ENCODE measurements at regions not wholly inside any gene's neighbourhood (a gene's known extent, or its start where the extent isn't known, plus 50 kb on each side); places are given as distances from the start of the nearest gene placed in this dataset.

DNA sequence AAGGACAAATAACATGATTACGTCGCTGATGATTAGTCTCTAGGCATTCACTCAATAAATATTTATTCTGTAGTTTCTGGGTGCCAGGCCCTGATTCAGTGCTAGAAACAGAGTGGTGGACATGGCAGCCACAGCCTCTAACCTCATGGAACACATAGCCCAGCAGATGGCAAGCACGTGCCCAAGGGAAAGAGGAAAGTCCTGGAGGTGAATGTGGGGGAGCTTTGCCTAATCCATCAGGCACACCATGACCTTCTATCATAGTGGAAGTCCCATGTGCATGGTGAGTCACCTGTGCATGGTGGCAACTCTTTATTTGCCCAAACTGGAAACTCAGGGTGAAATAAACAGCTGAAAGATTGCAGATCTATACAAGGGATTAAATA, 143.0 kb upstream of the TNFAIP3 start:
- Histone ChIP-seq H3K27ac (replicated peaks) (no peak overlapping the region), H3K27me3 (ENCODE audit: insufficient read depth, poor library complexity, severe bottlenecking) (no peaks in the 10 kb centered on the region), H3K4me3 (replicated peaks; ENCODE audit: insufficient read depth, low read length) (no peak overlapping the region)
- TF ChIP-seq POLR2AphosphoS5 (IDR thresholded peaks at IDR 0.05; ENCODE audit: low read depth) (no peak), SPI1 (IDR thresholded peaks at IDR 0.05; ENCODE audit: borderline replicate concordance, low read depth) (no peak), GABPA (IDR thresholded peaks at IDR 0.05; ENCODE audit: low read depth) (no peak)
- TF ChIP-seq, protein P1, sequence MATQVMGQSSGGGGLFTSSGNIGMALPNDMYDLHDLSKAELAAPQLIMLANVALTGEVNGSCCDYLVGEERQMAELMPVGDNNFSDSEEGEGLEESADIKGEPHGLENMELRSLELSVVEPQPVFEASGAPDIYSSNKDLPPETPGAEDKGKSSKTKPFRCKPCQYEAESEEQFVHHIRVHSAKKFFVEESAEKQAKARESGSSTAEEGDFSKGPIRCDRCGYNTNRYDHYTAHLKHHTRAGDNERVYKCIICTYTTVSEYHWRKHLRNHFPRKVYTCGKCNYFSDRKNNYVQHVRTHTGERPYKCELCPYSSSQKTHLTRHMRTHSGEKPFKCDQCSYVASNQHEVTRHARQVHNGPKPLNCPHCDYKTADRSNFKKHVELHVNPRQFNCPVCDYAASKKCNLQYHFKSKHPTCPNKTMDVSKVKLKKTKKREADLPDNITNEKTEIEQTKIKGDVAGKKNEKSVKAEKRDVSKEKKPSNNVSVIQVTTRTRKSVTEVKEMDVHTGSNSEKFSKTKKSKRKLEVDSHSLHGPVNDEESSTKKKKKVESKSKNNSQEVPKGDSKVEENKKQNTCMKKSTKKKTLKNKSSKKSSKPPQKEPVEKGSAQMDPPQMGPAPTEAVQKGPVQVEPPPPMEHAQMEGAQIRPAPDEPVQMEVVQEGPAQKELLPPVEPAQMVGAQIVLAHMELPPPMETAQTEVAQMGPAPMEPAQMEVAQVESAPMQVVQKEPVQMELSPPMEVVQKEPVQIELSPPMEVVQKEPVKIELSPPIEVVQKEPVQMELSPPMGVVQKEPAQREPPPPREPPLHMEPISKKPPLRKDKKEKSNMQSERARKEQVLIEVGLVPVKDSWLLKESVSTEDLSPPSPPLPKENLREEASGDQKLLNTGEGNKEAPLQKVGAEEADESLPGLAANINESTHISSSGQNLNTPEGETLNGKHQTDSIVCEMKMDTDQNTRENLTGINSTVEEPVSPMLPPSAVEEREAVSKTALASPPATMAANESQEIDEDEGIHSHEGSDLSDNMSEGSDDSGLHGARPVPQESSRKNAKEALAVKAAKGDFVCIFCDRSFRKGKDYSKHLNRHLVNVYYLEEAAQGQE (IDR thresholded peaks at IDR 0.05; ENCODE audit: insufficient replicate concordance, low read depth): no peak
- TF ChIP-seq, protein P2, sequence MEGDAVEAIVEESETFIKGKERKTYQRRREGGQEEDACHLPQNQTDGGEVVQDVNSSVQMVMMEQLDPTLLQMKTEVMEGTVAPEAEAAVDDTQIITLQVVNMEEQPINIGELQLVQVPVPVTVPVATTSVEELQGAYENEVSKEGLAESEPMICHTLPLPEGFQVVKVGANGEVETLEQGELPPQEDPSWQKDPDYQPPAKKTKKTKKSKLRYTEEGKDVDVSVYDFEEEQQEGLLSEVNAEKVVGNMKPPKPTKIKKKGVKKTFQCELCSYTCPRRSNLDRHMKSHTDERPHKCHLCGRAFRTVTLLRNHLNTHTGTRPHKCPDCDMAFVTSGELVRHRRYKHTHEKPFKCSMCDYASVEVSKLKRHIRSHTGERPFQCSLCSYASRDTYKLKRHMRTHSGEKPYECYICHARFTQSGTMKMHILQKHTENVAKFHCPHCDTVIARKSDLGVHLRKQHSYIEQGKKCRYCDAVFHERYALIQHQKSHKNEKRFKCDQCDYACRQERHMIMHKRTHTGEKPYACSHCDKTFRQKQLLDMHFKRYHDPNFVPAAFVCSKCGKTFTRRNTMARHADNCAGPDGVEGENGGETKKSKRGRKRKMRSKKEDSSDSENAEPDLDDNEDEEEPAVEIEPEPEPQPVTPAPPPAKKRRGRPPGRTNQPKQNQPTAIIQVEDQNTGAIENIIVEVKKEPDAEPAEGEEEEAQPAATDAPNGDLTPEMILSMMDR (IDR thresholded peaks at IDR 0.05; ENCODE audit: insufficient read depth, low read length): no peak
- no peak for DNase-seq (ENCODE audit: low read depth in 1 of 2, low spot score in 1 of 2)

DNA sequence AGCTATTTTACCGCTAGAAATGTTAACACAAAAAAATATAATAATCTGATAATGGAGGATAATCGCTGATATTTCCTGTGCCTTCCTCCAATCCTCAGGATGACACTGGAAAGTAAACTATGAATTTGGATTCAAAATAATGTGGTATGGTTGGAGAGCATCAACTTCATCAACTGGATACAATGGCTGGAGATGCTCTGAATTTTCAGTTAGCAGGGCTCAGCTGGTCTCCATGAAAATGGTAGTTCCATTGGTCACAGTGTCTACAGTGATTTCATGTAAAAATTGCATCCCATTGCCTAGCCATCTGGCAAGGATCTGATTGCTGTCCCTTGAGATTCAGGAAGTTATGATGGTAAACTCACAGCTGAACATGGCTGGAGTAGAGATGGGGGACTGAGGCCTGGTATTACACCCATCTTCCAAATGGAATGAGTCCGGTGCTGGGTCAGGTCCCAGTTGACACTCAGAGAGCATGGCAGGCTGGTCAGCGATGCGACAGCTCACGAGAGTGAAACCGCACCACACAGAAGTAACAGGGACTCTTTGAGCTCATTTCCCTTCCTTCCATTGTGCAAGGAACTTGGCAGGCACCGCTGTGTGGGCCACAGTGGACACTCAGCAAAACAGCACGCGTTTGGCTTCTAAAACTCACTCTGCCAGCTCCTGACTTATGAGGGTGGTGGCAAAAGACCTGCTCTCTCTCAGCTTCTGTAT, 142.4 kb upstream of the TNFAIP3 start:
- DNase-seq (ENCODE audit: low read depth in 1 of 2, low spot score in 1 of 2): no peak
- Histone ChIP-seq H3K27ac (replicated peaks) (no peak overlapping the region), H3K27me3 (ENCODE audit: insufficient read depth, poor library complexity, severe bottlenecking) (no peaks in the 10 kb centered on the region), H3K4me3 (replicated peaks; ENCODE audit: insufficient read depth, low read length) (no peak overlapping the region)
- TF ChIP-seq, protein P1 (IDR thresholded peaks at IDR 0.05; ENCODE audit: insufficient replicate concordance, low read depth): no peak
- TF ChIP-seq, protein P2 (IDR thresholded peaks at IDR 0.05; ENCODE audit: insufficient read depth, low read length): no peak
- TF ChIP-seq GABPA (IDR thresholded peaks at IDR 0.05; ENCODE audit: low read depth): no peak
- TF ChIP-seq POLR2AphosphoS5 (IDR thresholded peaks at IDR 0.05; ENCODE audit: low read depth): no peak
- no peak for TF ChIP-seq SPI1 (IDR thresholded peaks at IDR 0.05; ENCODE audit: borderline replicate concordance, low read depth)

DNA sequence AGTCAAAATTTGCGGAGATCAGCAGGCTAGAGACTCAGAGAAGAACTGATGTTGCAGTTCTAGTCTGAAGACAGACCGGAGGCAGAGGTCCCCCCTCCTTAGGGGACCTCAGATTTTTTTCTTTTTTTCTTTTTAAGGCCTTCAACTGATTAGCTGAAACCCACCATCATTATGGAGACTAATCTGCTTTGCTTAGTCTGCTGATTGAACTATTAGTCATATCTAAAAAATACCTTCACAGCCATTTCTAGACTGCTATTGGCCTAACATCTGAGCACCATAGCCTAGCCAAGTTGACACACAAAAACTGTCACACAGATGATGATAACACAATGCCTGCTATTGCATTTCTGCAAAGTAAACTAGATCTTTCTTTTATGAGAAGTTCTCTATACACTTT, 141.1 kb upstream of the TNFAIP3 start:
- no peak overlapping the region for H3K4me3 ChIP-seq (replicated peaks; ENCODE audit: insufficient read depth, low read length)
- no peak overlapping the region for H3K27ac ChIP-seq (replicated peaks)
- DNase-seq (ENCODE audit: low read depth in 1 of 2, low spot score in 1 of 2): no peak
- TF ChIP-seq SPI1 (IDR thresholded peaks at IDR 0.05; ENCODE audit: borderline replicate concordance, low read depth): no peak
- TF ChIP-seq, protein P1 (IDR thresholded peaks at IDR 0.05; ENCODE audit: insufficient replicate concordance, low read depth): no peak
- TF ChIP-seq, protein P2 (IDR thresholded peaks at IDR 0.05; ENCODE audit: insufficient read depth, low read length): no peak
- no peak for TF ChIP-seq POLR2AphosphoS5 (IDR thresholded peaks at IDR 0.05; ENCODE audit: low read depth)
- H3K27me3 ChIP-seq (ENCODE audit: insufficient read depth, poor library complexity, severe bottlenecking): no peaks in the 10 kb centered on the region

All from HL-60 (cell line).